ENCODE measurements at regions not wholly inside any gene's neighbourhood (a gene's known extent, or its start where the extent isn't known, plus 50 kb on each side); places are given as distances from the start of the nearest gene placed in this dataset.

DNA sequence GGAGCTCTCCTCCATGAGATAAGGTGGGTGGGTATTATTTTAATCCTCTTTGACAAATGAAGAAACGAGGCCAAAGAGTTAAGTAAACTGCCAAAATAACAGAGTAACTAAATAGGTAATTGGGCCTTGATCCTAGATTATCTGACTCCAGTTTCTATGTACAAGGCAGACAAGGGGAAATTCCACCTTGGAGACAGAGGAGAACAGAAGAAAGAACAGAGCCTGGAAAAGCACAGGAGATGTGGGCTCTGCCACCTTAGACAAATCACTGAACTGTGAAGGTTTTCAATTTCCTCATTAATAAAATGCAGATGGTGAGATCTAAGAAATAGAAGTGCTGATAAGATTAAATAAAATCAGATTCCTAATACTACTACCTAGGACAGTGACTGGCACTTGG, 310.2 kb upstream of the TLE3 start:
- TF ChIP-seq FOXM1 (IDR thresholded peaks at IDR 0.05; ENCODE audit: low read depth, low read length) (no peak), SIX5 (IDR thresholded peaks at IDR 0.05; ENCODE audit: low read depth, low read length, severe bottlenecking) (no peak), EP300 (IDR thresholded peaks at IDR 0.05; ENCODE audit: borderline replicate concordance in 1 of 2, control insufficient read depth in 1 of 2, low read depth in 2 of 2, low read length in 2 of 2) (no peak), TCF12 (IDR thresholded peaks at IDR 0.05; ENCODE audit: low read depth, low read length) (no peak), CHD1 (IDR thresholded peaks at IDR 0.05; ENCODE audit: low read depth, low read length) (no peak), ATF7 (IDR thresholded peaks at IDR 0.05; ENCODE audit: low read depth) (no peak), CBX5 (IDR thresholded peaks at IDR 0.05; ENCODE audit: low read depth) (no peak)
- TF ChIP-seq, protein P1, sequence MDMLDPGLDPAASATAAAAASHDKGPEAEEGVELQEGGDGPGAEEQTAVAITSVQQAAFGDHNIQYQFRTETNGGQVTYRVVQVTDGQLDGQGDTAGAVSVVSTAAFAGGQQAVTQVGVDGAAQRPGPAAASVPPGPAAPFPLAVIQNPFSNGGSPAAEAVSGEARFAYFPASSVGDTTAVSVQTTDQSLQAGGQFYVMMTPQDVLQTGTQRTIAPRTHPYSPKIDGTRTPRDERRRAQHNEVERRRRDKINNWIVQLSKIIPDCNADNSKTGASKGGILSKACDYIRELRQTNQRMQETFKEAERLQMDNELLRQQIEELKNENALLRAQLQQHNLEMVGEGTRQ (IDR thresholded peaks at IDR 0.05; ENCODE audit: borderline replicate concordance, low read depth, low read length), result no peak
- TF ChIP-seq, protein P2, sequence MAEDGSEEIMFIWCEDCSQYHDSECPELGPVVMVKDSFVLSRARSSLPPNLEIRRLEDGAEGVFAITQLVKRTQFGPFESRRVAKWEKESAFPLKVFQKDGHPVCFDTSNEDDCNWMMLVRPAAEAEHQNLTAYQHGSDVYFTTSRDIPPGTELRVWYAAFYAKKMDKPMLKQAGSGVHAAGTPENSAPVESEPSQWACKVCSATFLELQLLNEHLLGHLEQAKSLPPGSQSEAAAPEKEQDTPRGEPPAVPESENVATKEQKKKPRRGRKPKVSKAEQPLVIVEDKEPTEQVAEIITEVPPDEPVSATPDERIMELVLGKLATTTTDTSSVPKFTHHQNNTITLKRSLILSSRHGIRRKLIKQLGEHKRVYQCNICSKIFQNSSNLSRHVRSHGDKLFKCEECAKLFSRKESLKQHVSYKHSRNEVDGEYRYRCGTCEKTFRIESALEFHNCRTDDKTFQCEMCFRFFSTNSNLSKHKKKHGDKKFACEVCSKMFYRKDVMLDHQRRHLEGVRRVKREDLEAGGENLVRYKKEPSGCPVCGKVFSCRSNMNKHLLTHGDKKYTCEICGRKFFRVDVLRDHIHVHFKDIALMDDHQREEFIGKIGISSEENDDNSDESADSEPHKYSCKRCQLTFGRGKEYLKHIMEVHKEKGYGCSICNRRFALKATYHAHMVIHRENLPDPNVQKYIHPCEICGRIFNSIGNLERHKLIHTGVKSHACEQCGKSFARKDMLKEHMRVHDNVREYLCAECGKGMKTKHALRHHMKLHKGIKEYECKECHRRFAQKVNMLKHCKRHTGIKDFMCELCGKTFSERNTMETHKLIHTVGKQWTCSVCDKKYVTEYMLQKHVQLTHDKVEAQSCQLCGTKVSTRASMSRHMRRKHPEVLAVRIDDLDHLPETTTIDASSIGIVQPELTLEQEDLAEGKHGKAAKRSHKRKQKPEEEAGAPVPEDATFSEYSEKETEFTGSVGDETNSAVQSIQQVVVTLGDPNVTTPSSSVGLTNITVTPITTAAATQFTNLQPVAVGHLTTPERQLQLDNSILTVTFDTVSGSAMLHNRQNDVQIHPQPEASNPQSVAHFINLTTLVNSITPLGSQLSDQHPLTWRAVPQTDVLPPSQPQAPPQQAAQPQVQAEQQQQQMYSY (CRISPR knock-in tag; IDR thresholded peaks at IDR 0.05), result no peak
- TF ChIP-seq, protein P3, sequence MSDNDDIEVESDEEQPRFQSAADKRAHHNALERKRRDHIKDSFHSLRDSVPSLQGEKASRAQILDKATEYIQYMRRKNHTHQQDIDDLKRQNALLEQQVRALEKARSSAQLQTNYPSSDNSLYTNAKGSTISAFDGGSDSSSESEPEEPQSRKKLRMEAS (IDR thresholded peaks at IDR 0.05; ENCODE audit: low read depth, low read length), result no peak
- TF ChIP-seq, protein P4, sequence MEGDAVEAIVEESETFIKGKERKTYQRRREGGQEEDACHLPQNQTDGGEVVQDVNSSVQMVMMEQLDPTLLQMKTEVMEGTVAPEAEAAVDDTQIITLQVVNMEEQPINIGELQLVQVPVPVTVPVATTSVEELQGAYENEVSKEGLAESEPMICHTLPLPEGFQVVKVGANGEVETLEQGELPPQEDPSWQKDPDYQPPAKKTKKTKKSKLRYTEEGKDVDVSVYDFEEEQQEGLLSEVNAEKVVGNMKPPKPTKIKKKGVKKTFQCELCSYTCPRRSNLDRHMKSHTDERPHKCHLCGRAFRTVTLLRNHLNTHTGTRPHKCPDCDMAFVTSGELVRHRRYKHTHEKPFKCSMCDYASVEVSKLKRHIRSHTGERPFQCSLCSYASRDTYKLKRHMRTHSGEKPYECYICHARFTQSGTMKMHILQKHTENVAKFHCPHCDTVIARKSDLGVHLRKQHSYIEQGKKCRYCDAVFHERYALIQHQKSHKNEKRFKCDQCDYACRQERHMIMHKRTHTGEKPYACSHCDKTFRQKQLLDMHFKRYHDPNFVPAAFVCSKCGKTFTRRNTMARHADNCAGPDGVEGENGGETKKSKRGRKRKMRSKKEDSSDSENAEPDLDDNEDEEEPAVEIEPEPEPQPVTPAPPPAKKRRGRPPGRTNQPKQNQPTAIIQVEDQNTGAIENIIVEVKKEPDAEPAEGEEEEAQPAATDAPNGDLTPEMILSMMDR (IDR thresholded peaks at IDR 0.05 in 2 of 3, conservative IDR thresholded peaks at IDR 0.05 in 1 of 3; ENCODE audit: control insufficient read depth in 2 of 3, extremely low read depth in 1 of 3, insufficient read depth in 1 of 3, low read depth in 3 of 3, low read length in 3 of 3), result no peak
- TF ChIP-seq, protein P5, sequence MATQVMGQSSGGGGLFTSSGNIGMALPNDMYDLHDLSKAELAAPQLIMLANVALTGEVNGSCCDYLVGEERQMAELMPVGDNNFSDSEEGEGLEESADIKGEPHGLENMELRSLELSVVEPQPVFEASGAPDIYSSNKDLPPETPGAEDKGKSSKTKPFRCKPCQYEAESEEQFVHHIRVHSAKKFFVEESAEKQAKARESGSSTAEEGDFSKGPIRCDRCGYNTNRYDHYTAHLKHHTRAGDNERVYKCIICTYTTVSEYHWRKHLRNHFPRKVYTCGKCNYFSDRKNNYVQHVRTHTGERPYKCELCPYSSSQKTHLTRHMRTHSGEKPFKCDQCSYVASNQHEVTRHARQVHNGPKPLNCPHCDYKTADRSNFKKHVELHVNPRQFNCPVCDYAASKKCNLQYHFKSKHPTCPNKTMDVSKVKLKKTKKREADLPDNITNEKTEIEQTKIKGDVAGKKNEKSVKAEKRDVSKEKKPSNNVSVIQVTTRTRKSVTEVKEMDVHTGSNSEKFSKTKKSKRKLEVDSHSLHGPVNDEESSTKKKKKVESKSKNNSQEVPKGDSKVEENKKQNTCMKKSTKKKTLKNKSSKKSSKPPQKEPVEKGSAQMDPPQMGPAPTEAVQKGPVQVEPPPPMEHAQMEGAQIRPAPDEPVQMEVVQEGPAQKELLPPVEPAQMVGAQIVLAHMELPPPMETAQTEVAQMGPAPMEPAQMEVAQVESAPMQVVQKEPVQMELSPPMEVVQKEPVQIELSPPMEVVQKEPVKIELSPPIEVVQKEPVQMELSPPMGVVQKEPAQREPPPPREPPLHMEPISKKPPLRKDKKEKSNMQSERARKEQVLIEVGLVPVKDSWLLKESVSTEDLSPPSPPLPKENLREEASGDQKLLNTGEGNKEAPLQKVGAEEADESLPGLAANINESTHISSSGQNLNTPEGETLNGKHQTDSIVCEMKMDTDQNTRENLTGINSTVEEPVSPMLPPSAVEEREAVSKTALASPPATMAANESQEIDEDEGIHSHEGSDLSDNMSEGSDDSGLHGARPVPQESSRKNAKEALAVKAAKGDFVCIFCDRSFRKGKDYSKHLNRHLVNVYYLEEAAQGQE (IDR thresholded peaks at IDR 0.05; ENCODE audit: low read depth, low read length), result no peak
- TF ChIP-seq, protein P6, sequence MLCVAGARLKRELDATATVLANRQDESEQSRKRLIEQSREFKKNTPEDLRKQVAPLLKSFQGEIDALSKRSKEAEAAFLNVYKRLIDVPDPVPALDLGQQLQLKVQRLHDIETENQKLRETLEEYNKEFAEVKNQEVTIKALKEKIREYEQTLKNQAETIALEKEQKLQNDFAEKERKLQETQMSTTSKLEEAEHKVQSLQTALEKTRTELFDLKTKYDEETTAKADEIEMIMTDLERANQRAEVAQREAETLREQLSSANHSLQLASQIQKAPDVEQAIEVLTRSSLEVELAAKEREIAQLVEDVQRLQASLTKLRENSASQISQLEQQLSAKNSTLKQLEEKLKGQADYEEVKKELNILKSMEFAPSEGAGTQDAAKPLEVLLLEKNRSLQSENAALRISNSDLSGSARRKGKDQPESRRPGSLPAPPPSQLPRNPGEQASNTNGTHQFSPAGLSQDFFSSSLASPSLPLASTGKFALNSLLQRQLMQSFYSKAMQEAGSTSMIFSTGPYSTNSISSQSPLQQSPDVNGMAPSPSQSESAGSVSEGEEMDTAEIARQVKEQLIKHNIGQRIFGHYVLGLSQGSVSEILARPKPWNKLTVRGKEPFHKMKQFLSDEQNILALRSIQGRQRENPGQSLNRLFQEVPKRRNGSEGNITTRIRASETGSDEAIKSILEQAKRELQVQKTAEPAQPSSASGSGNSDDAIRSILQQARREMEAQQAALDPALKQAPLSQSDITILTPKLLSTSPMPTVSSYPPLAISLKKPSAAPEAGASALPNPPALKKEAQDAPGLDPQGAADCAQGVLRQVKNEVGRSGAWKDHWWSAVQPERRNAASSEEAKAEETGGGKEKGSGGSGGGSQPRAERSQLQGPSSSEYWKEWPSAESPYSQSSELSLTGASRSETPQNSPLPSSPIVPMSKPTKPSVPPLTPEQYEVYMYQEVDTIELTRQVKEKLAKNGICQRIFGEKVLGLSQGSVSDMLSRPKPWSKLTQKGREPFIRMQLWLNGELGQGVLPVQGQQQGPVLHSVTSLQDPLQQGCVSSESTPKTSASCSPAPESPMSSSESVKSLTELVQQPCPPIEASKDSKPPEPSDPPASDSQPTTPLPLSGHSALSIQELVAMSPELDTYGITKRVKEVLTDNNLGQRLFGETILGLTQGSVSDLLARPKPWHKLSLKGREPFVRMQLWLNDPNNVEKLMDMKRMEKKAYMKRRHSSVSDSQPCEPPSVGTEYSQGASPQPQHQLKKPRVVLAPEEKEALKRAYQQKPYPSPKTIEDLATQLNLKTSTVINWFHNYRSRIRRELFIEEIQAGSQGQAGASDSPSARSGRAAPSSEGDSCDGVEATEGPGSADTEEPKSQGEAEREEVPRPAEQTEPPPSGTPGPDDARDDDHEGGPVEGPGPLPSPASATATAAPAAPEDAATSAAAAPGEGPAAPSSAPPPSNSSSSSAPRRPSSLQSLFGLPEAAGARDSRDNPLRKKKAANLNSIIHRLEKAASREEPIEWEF (IDR thresholded peaks at IDR 0.05; ENCODE audit: insufficient replicate concordance, low read depth, low read length), result no peak
- TF ChIP-seq, protein P7, sequence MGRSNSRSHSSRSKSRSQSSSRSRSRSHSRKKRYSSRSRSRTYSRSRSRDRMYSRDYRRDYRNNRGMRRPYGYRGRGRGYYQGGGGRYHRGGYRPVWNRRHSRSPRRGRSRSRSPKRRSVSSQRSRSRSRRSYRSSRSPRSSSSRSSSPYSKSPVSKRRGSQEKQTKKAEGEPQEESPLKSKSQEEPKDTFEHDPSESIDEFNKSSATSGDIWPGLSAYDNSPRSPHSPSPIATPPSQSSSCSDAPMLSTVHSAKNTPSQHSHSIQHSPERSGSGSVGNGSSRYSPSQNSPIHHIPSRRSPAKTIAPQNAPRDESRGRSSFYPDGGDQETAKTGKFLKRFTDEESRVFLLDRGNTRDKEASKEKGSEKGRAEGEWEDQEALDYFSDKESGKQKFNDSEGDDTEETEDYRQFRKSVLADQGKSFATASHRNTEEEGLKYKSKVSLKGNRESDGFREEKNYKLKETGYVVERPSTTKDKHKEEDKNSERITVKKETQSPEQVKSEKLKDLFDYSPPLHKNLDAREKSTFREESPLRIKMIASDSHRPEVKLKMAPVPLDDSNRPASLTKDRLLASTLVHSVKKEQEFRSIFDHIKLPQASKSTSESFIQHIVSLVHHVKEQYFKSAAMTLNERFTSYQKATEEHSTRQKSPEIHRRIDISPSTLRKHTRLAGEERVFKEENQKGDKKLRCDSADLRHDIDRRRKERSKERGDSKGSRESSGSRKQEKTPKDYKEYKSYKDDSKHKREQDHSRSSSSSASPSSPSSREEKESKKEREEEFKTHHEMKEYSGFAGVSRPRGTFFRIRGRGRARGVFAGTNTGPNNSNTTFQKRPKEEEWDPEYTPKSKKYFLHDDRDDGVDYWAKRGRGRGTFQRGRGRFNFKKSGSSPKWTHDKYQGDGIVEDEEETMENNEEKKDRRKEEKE (IDR thresholded peaks at IDR 0.05), result no peak
